ENCODE measurements at regions not wholly inside any gene's neighbourhood (a gene's known extent, or its start where the extent isn't known, plus 50 kb on each side); places are given as distances from the start of the nearest gene placed in this dataset.

DNA sequence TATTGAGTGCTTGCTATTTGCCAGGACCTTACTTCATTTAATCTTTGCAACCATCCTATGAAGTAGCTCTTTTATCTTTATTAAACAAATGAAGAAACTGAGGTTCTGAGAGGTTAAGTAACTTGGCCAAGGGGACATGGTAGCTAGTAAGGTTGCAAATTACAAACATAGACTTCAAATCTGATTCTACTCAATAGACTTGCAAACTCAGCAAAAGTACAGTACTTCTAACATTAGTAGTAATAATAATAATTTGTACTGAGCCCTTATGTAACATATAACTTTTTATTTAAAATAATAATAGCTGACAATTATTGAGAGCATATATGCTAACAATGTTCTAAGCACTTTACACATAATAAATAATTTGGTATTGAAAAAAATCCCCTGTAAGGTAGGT, 255.7 kb upstream of the ATP5MC3 start:
- H3K9me3 ChIP-seq: no peaks in the 10 kb centered on the region
- DNase-seq: no peak
- intact Hi-C loops (cut with DNase I): no loop called here
- no peak overlapping the region for H3K4me3 ChIP-seq
- no peak overlapping the region for H3K27ac ChIP-seq
- no peaks in the 10 kb centered on the region for H3K4me1 ChIP-seq
- H3K27me3 ChIP-seq: no peaks in the 10 kb centered on the region
- no peak for TF ChIP-seq EP300 (IDR thresholded peaks at IDR 0.05)
- TF ChIP-seq POLR2A (IDR thresholded peaks at IDR 0.05): no peak
- TF ChIP-seq, protein P1, sequence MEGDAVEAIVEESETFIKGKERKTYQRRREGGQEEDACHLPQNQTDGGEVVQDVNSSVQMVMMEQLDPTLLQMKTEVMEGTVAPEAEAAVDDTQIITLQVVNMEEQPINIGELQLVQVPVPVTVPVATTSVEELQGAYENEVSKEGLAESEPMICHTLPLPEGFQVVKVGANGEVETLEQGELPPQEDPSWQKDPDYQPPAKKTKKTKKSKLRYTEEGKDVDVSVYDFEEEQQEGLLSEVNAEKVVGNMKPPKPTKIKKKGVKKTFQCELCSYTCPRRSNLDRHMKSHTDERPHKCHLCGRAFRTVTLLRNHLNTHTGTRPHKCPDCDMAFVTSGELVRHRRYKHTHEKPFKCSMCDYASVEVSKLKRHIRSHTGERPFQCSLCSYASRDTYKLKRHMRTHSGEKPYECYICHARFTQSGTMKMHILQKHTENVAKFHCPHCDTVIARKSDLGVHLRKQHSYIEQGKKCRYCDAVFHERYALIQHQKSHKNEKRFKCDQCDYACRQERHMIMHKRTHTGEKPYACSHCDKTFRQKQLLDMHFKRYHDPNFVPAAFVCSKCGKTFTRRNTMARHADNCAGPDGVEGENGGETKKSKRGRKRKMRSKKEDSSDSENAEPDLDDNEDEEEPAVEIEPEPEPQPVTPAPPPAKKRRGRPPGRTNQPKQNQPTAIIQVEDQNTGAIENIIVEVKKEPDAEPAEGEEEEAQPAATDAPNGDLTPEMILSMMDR (IDR thresholded peaks at IDR 0.05): no peak
- TF ChIP-seq POLR2AphosphoS5 (IDR thresholded peaks at IDR 0.05): no peak
- no peaks in the 10 kb centered on the region for H3K36me3 ChIP-seq

DNA sequence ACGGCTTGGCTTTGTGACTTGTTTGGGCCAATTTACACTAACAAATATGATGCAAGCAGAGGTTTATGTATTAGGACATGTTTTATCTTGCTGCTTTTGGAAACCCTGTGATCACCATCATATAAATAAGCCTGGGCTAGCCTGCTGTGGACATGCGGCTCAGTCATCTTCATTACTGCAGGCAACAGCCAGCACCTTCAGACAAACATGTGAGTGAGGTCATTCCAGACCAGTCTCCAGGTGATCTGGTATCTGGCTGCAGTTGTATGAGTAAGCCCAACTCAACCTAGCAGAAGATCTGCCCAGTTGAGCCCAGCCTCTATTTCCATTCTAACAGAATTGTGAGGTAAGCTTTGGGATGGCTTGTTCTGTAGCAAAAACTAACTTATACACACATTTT, 254.6 kb upstream of the ATP5MC3 start:
- no peak overlapping the region for H3K4me3 ChIP-seq
- no peaks in the 10 kb centered on the region for H3K9me3 ChIP-seq
- DNase-seq: no peak
- H3K36me3 ChIP-seq: no peaks in the 10 kb centered on the region
- H3K27me3 ChIP-seq: no peaks in the 10 kb centered on the region
- intact Hi-C loops (cut with DNase I): no loop called here
- no peaks in the 10 kb centered on the region for H3K4me1 ChIP-seq
- TF ChIP-seq, protein P1 (IDR thresholded peaks at IDR 0.05): no peak
- TF ChIP-seq EP300 (IDR thresholded peaks at IDR 0.05): no peak
- no peak for TF ChIP-seq POLR2AphosphoS5 (IDR thresholded peaks at IDR 0.05)
- no peak for TF ChIP-seq POLR2A (IDR thresholded peaks at IDR 0.05)
- 87 to 96% methylated on average over 2 of the region's 2 CpGs for WGBS, 2 donors
- no peak overlapping the region for H3K27ac ChIP-seq

DNA sequence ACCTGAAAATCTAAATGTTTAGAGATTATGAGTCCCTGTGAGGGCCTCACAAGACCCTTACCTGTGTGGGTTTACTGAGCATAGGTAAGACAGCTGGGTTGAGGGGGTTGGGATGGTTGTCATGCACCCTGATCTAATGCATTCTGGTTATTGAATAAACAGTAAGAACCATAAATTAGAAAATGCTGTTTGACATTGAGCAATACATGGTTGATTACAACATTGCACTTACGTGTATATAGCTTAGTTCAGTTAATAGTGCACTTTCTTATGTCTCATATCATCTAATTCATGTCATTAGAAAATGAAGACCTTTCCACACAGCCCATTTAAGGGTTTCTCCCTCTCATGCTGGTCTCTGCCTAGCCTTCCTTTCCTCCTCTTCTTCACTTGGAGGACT, 253.5 kb upstream of the ATP5MC3 start:
- Histone ChIP-seq H3K9me3 (no peaks in the 10 kb centered on the region), H3K27ac (no peak overlapping the region), H3K4me1 (no peaks in the 10 kb centered on the region), H3K36me3 (no peaks in the 10 kb centered on the region), H3K27me3 (no peaks in the 10 kb centered on the region), H3K4me3 (no peak overlapping the region)
- WGBS, 2 donors: 35 to 67% methylated on average over 1 of the region's 1 CpG
- intact Hi-C loops (cut with DNase I): no loop called here
- no peak for DNase-seq
- TF ChIP-seq, protein P1 (IDR thresholded peaks at IDR 0.05): no peak
- no peak for TF ChIP-seq POLR2AphosphoS5 (IDR thresholded peaks at IDR 0.05)
- TF ChIP-seq POLR2A (IDR thresholded peaks at IDR 0.05): no peak
- no peak for TF ChIP-seq EP300 (IDR thresholded peaks at IDR 0.05)

DNA sequence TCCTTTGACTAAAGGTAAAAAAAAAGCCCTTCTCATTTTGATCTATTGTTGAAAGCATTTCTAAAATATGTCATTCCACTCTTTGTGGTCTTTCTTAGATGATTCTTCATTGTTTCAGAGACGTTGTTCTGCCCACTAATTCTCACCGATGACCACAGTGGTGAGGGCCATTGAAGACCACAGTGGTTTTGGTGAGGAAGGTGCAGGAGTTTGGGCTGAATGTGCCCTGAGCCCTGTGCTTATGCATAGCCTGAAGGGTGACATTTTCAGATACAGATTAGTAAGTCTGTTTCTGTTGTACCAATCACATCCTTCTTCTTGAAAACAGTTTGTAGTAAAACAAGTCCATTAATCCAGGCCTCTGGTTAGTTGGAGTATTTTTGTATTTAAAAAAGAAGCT, 251.3 kb upstream of the ATP5MC3 start:
- no peak for TF ChIP-seq POLR2AphosphoS5 (IDR thresholded peaks at IDR 0.05)
- H3K27ac ChIP-seq: no peak overlapping the region
- WGBS, 2 donors: 90 to 93% methylated on average over 2 of the region's 2 CpGs
- no peaks in the 10 kb centered on the region for H3K4me1 ChIP-seq
- peaks cover 0 to 3% (median 0%) of the 10 kb centered on the region in 4 donors for H3K9me3 ChIP-seq
- no peak overlapping the region for H3K4me3 ChIP-seq
- H3K27me3 ChIP-seq: no peaks in the 10 kb centered on the region
- DNase-seq: no peak
- H3K36me3 ChIP-seq: no peaks in the 10 kb centered on the region
- intact Hi-C loops (cut with DNase I): no loop called here

DNA sequence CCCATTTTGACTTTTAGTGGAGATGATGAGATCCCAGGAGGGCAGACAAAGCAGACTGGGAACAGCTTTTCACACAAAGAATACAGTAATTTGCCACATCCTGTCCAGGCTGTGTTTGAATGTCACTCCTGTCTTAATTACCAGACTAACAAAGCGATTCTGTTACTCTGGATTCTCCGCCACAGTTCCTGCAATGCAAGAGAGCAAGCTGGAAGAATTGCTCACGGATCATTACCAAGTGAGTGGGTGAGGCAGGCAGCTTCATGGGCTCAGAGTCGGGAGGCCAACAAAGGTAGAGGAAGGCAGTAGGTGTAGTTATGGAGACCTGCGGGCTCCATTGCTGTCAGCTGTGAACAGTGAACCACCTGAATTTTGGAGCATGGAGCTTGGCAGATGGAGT, 250.5 kb upstream of the ATP5MC3 start:
- Histone ChIP-seq H3K4me3 (no peak overlapping the region), H3K36me3 (no peaks in the 10 kb centered on the region), H3K27me3 (no peaks in the 10 kb centered on the region), H3K27ac (no peak overlapping the region), H3K9me3 (peaks cover 0 to 3% (median 0%) of the 10 kb centered on the region in 4 donors), H3K4me1 (no peaks in the 10 kb centered on the region)
- intact Hi-C loops (cut with DNase I): no loop called here
- no peak for DNase-seq
- 62 to 72% methylated on average over 5 of the region's 5 CpGs for WGBS, 2 donors
- TF ChIP-seq, protein P1 (IDR thresholded peaks at IDR 0.05): no peak
- no peak for TF ChIP-seq POLR2AphosphoS5 (IDR thresholded peaks at IDR 0.05)
- no peak for TF ChIP-seq POLR2A (IDR thresholded peaks at IDR 0.05)
- no peak for TF ChIP-seq EP300 (IDR thresholded peaks at IDR 0.05)
